HG03378 (cell line): ENCODE measurements at regions not wholly inside any gene's neighbourhood (a gene's known extent, or its start where the extent isn't known, plus 50 kb on each side); places are given as distances from the start of the nearest gene placed in this dataset.

ENCODE experiments used
- ATAC-seq: cut with Tn5 transposase; IDR thresholded peaks from one replicate; pipeline ENCODE4 v1.9.1; 2021; ENCODE audit warnings: mild to moderate bottlenecking, moderate library complexity; ENCODE audit not compliant: unreplicated experiment

- no peak for ATAC-seq
Measured at GRCh38 chr3:22106213-22106896, 355.3 kb upstream of the ZNF385D start.

GRCh38 chr3:22111226-22111625 is 360.2 kb upstream of the ZNF385D start:
- ATAC-seq, result no peak

GRCh38 chr3:22113453-22113852 is 362.4 kb upstream of the ZNF385D start:
- no peak for ATAC-seq

GRCh38 chr3:22115581-22115980 is 364.6 kb upstream of the ZNF385D start:
- no peak for ATAC-seq

GRCh38 chr3:22117091-22117490 is 366.1 kb upstream of the ZNF385D start:
- ATAC-seq, result no peak

GRCh38 chr3:22117751-22118346 is 366.8 kb upstream of the ZNF385D start:
- ATAC-seq, result no peak

GRCh38 chr3:22118542-22118941 is 367.5 kb upstream of the ZNF385D start:
- no peak for ATAC-seq

GRCh38 chr3:22121068-22121701 is 370.2 kb upstream of the ZNF385D start:
- peak; percentile 66 for ATAC-seq

GRCh38 chr3:22122567-22122966 is 371.6 kb upstream of the ZNF385D start:
- peak; percentile 85 for ATAC-seq

GRCh38 chr3:22129101-22129500 is 378.1 kb upstream of the ZNF385D start:
- ATAC-seq, result no peak

GRCh38 chr3:22141769-22142168 is 390.8 kb upstream of the ZNF385D start:
- ATAC-seq, result no peak

GRCh38 chr3:22147161-22147560 is 396.2 kb upstream of the ZNF385D start:
- no peak for ATAC-seq

- ATAC-seq, result no peak
Measured at GRCh38 chr3:22156868-22157267, 405.9 kb upstream of the ZNF385D start.

GRCh38 chr3:22157848-22158247 is 406.8 kb upstream of the ZNF385D start:
- no peak for ATAC-seq

GRCh38 chr3:22159004-22159695 is 408.1 kb upstream of the ZNF385D start:
- ATAC-seq, result no peak

GRCh38 chr3:22161315-22161714 is 410.3 kb upstream of the ZNF385D start:
- ATAC-seq, result no peak

- no peak for ATAC-seq
Measured at GRCh38 chr3:22170370-22170769, 419.4 kb upstream of the ZNF385D start.

- ATAC-seq, result no peak
Measured at GRCh38 chr3:22172964-22173363, 422.0 kb upstream of the ZNF385D start.

- ATAC-seq, result no peak
Measured at GRCh38 chr3:22175947-22176346, 424.9 kb upstream of the ZNF385D start.

GRCh38 chr3:22176911-22177310 is 425.9 kb upstream of the ZNF385D start:
- ATAC-seq, result no peak

- ATAC-seq, result no peak
Measured at GRCh38 chr3:22189616-22190015, 438.6 kb upstream of the ZNF385D start.

- ATAC-seq, result no peak
Measured at GRCh38 chr3:22199095-22199494, 448.1 kb upstream of the ZNF385D start.
